SK-N-MC (cell line): ENCODE measurements at regions not wholly inside any gene's neighbourhood (a gene's known extent, or its start where the extent isn't known, plus 50 kb on each side); places are given as distances from the start of the nearest gene placed in this dataset.

Source experiments
- EZH2 ChIP-seq: fragments of 200-600 bp; sonication (generic); IDR thresholded peaks from one replicate; pipeline ENCODE4 v1.6.1; 2017; ENCODE audit warnings: antibody characterized with exemption
- FOXP2 ChIP-seq: optimal IDR thresholded peaks from 2 replicates; pipeline ENCODE3; 2011; ENCODE audit warnings: mild to moderate bottlenecking, moderate library complexity; ENCODE audit not compliant: insufficient read depth; ENCODE audit errors: extremely low read length, control extremely low read depth
- POLR2AphosphoS5 ChIP-seq: IDR thresholded peaks from 2 replicates; pipeline ENCODE4 v1.6.1; 2012; ENCODE audit warnings: mild to moderate bottlenecking, low read depth, low read length, borderline replicate concordance

- TF ChIP-seq POLR2AphosphoS5, result no peak
- no peak for TF ChIP-seq EZH2
- TF ChIP-seq FOXP2, result no peak
Measured at GRCh38 chr21:27122686-27123085, 155.8 kb upstream of the ADAMTS5 start.
